Activated T-cell treated with anti-CD3 and anti-CD28 coated beads, Interleukin-2, amount 50 U/mL, for 72 hours (primary cell): ENCODE measurements at regions not wholly inside any gene's neighbourhood (a gene's known extent, or its start where the extent isn't known, plus 50 kb on each side); places are given as distances from the start of the nearest gene placed in this dataset.

Source experiments
- ATAC-seq, 2 donors: fragments of 150-1000 bp; cut with Tn5 transposase; replicated peaks in 1 of 2; 2 replicates each; pipeline ENCODE4 v1.10.0; 2021; ENCODE audit warnings: moderate library complexity in 2 of 2, mild to moderate bottlenecking in 1 of 2
- DNase-seq, 2 donors: peaks; one replicate each; pipeline ENCODE4 v3.0.0; 2021 to 2022; ENCODE audit warnings: mixed read lengths in 1 of 2
- H3K27ac Mint-ChIP-seq: one replicate; pipeline ENCODE4 v1.8.0; 2022; ENCODE audit warnings: mild to moderate bottlenecking, moderate library complexity, mixed read lengths
- H3K27me3 Mint-ChIP-seq: one replicate; pipeline ENCODE4 v1.8.0; 2022; ENCODE audit warnings: low read depth, mixed read lengths
- H3K36me3 Mint-ChIP-seq, 2 donors: one replicate each; pipeline ENCODE4 v1.8.0; 2022; ENCODE audit warnings: mixed read lengths in 2 of 2, mild to moderate bottlenecking in 1 of 2; ENCODE audit not compliant: insufficient read depth in 2 of 2
- H3K4me1 Mint-ChIP-seq: one replicate; pipeline ENCODE4 v1.8.0; 2022; ENCODE audit warnings: low read depth, mixed read lengths
- H3K4me3 Mint-ChIP-seq, 2 donors: one replicate each; pipeline ENCODE4 v1.8.0; 2022; ENCODE audit warnings: mild to moderate bottlenecking in 2 of 2, mixed read lengths in 2 of 2, moderate library complexity in 2 of 2
- H3K9me3 Mint-ChIP-seq, 2 donors: one replicate each; pipeline ENCODE4 v1.8.0; 2022; ENCODE audit warnings: mixed read lengths in 2 of 2

DNA sequence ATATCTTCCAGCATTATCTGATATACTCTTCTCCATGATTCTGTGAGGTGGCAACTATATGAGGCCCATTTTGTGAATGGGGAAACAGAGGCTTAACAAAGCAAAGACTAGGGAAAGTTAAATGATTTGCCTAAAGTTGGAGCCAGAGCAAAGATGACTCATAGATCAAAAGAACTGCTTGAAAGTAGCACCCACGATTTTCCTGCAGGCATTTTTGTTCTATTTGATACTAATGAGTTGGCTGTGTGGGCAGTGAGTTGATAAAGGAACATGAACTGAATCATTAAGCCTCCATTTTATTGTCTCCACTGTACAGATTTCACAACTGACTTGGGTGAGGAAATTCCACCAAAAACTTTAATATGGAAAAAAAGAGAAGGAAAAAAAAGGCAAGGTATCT, 138.9 kb upstream of the IGFBP7 start:
- DNase-seq: no peak
- Mint-ChIP-seq H3K27ac (no peak overlapping the region), H3K4me1 (no peaks in the 10 kb centered on the region), H3K27me3 (no peaks in the 10 kb centered on the region), H3K36me3 (no peaks in the 10 kb centered on the region), H3K9me3 (no peaks in the 10 kb centered on the region), H3K4me3 (no peak overlapping the region)
- no peak for ATAC-seq

DNA sequence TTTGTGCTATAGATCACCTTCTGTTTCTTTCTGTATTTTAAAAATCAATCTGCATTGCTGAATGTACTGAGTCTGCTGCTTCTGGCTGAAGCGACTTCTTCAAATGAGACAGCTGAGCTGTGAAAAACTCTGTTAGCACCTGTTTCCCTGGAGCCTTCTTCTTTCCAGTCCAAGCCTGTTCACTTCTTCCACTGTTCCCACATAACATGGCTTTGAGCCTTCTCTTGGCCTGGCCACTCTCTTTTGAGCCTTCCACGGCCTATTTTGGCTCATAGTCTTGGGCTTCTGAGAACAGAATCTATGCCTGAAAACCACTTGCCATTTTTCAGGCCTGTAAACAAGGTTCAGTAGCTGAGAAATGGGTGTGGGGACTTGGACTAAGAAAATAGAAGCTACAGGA, 132.9 kb upstream of the IGFBP7 start:
- H3K4me1 Mint-ChIP-seq: no peaks in the 10 kb centered on the region
- no peak overlapping the region for H3K4me3 Mint-ChIP-seq
- ATAC-seq: no peak
- no peaks in the 10 kb centered on the region for H3K27me3 Mint-ChIP-seq
- no peaks in the 10 kb centered on the region for H3K36me3 Mint-ChIP-seq
- H3K9me3 Mint-ChIP-seq: no peaks in the 10 kb centered on the region
- no peak for DNase-seq
- no peak overlapping the region for H3K27ac Mint-ChIP-seq

DNA sequence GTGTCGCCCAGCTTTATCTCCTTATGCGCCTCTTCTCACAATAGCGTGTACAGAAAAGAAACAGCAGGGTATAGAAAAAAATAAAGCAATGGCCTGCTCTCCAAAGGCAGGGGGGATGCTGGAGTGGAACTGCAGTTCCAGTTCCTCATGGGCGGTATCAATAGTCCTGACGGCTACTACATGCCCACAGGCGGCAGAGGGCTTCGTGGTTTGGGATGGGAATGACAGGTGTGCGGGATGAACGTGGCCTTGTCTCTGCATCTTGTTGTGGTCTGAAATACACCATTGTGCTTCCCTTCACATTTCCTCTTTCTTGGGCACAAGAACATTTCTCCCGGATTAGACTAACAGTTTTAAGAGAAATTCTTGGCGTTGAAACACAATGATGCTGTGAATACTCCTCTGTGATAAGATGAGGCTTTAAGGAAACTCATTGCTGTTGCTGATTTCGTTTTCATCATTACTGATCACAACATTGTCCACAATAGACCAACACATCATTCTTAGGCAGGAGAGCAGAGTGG, 124.1 kb upstream of the IGFBP7 start:
- no peaks in the 10 kb centered on the region for H3K36me3 Mint-ChIP-seq

DNA sequence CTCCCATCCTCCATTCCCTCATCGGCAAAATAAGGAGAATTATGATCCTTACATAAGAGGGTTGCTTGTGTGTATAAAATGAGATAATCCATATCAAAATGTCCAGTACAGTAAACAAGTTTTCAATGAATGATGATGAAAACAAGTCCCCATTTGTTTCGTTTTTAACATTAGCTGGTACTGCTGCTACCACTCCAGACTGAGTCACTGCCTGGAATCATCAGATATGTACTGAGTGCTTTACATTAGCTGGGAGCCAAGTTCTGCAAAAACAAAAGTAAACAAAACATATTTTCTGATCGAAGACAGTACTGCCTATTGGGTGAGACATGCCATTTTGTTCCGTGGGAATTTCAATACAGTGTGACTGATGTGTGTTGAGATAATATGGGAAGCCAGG, 123.2 kb upstream of the IGFBP7 start:
- DNase-seq (no peak), ATAC-seq (no peak)
- Mint-ChIP-seq H3K9me3 (peaks cover 4% of the 10 kb centered on the region in 2 donors), H3K4me3 (no peak overlapping the region), H3K36me3 (no peaks in the 10 kb centered on the region), H3K4me1 (no peaks in the 10 kb centered on the region), H3K27me3 (no peaks in the 10 kb centered on the region), H3K27ac (no peak overlapping the region)

More for the DNA sequence above, 124.1 kb upstream of the IGFBP7 start:
- H3K27ac Mint-ChIP-seq: no peak overlapping the region
- H3K4me3 Mint-ChIP-seq: no peak overlapping the region
- ATAC-seq (no peak), DNase-seq (no peak)
- no peaks in the 10 kb centered on the region for H3K27me3 Mint-ChIP-seq
- no peaks in the 10 kb centered on the region for H3K4me1 Mint-ChIP-seq
- H3K9me3 Mint-ChIP-seq: peaks cover 4% of the 10 kb centered on the region in 2 donors

DNA sequence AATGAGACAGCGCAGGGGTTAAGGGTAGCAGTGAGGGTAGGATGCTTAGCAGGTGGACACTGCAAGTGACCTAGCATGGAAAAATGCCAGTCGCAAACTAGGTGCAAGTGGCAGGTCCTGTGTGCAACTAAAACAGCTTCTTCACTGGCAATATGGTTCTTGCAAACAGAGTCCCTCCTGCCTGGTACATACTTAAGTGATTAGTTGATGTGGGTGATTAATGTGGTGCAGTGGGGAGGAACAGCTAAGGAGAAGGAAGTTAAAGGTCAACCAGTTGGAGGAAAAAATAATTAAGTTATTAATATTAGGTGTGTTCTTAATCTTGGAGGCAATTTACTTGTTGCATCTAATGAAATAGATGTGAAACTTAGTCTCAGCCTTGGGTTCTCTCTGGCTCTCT, 121.6 kb upstream of the IGFBP7 start:
- ATAC-seq (no peak), DNase-seq (no peak)
- Mint-ChIP-seq H3K4me1 (no peaks in the 10 kb centered on the region), H3K36me3 (no peaks in the 10 kb centered on the region), H3K4me3 (no peak overlapping the region), H3K27ac (no peak overlapping the region), H3K9me3 (peaks cover 4 to 6% of the 10 kb centered on the region in 2 donors), H3K27me3 (no peaks in the 10 kb centered on the region)

DNA sequence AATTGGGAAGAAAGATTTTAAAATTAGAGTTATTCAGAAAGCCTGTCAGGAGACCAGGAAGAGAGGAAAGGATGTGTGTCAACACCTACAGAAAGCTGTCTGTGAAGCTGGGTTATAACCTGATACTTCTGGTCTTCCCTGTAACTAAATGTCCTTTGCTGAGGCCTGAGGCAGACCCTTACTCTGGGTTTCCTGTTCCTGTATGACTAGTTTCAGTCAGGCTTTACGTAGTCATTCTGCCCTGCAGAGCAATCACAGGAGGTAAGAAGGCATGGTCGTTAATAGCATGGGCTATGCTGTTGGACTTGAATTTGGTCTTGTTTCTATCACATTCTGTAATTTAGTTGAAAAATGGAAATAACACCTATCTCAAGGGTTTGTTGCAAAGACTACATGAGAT, 110.5 kb upstream of the IGFBP7 start:
- Mint-ChIP-seq H3K4me3 (no peak overlapping the region), H3K4me1 (no peaks in the 10 kb centered on the region), H3K27me3 (no peaks in the 10 kb centered on the region), H3K27ac (no peak overlapping the region), H3K36me3 (no peaks in the 10 kb centered on the region), H3K9me3 (no peaks in the 10 kb centered on the region)
- DNase-seq (no peak), ATAC-seq (no peak)

DNA sequence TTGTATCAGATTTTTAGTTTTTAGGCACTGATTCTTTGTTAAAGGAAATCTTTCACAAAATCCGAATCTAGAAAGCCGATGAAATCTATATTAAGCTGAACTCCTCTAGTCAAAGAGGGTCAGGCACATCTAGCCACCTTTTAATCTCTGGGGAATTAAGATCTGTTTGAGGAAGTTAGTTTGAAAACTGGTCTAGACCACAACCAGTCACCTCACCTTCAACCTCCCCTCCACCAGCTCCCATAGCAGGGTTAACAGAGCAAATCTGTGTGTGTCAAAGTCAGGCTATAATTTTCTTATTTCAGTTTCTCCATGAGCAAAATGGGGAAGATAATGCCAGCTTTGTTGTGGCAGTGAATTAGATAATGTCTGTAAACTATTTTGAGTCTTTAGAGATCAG, 110.0 kb upstream of the IGFBP7 start:
- no peaks in the 10 kb centered on the region for H3K4me1 Mint-ChIP-seq
- no peak for ATAC-seq
- no peaks in the 10 kb centered on the region for H3K27me3 Mint-ChIP-seq
- H3K4me3 Mint-ChIP-seq: no peak overlapping the region
- no peaks in the 10 kb centered on the region for H3K9me3 Mint-ChIP-seq
- H3K27ac Mint-ChIP-seq: no peak overlapping the region
- DNase-seq: no peak
- no peaks in the 10 kb centered on the region for H3K36me3 Mint-ChIP-seq

DNA sequence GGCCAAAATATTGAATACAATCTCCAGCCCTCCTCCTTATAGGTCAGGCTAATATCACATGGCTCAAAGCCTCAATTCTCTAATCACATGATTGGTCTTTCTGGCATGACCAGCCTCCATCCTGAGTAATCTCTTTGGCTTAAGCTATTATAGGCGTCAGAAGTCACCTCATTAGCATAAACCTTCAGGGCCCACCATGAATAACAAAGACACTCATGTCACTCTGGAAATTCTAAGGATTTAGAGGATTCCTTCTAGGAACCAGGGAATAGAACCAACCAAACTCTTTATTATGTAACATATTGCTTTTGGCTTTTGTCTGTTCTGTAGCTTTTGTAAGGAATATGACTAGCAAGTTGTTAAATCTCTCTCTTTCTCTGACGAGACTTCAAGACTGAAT, 109.2 kb upstream of the IGFBP7 start:
- no peaks in the 10 kb centered on the region for H3K4me1 Mint-ChIP-seq
- H3K9me3 Mint-ChIP-seq: no peaks in the 10 kb centered on the region
- H3K27me3 Mint-ChIP-seq: no peaks in the 10 kb centered on the region
- no peak for ATAC-seq
- no peak overlapping the region for H3K4me3 Mint-ChIP-seq
- H3K36me3 Mint-ChIP-seq: no peaks in the 10 kb centered on the region
- no peak overlapping the region for H3K27ac Mint-ChIP-seq
- no peak for DNase-seq

DNA sequence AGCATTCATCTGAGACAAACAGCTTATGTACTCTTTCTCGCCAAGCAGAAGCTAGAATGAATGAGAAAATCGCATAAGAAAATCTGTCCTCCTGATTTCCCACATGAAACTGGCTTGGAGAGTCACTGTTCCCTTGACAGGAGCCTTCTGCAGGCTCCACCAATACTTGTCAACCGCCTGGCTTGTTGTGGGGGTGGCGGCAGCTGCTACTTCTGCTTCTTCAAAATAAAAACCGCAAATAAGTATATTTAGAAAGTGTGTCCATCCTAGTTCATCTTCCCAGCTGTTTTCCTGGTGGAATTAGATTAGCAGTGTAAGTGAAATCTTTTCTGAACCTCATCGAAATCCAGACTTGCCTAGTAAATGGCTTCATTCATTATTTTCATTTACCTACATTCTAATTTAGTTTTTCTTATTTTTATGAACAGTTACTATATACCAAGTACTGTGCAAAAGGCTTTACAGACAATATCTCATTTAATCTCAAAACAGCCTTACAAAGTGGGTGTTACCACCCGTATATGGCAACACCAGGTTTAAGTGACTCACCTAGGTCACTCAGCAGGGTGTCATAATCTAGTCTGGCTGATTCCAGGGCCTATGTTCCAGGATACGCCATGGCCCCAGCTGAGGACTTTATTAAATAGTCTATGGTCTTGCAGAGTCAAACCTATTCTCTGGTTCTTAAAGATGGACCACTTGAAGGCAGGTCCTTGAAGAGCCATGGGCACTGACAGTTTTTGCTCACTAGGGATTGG, 104.6 kb upstream of the IGFBP7 start:
- no peaks in the 10 kb centered on the region for H3K27me3 Mint-ChIP-seq
- no peak for ATAC-seq
- no peak for DNase-seq
- no peak overlapping the region for H3K4me3 Mint-ChIP-seq
- no peaks in the 10 kb centered on the region for H3K36me3 Mint-ChIP-seq
- no peaks in the 10 kb centered on the region for H3K4me1 Mint-ChIP-seq
- H3K9me3 Mint-ChIP-seq: no peaks in the 10 kb centered on the region
- H3K27ac Mint-ChIP-seq: no peak overlapping the region

DNA sequence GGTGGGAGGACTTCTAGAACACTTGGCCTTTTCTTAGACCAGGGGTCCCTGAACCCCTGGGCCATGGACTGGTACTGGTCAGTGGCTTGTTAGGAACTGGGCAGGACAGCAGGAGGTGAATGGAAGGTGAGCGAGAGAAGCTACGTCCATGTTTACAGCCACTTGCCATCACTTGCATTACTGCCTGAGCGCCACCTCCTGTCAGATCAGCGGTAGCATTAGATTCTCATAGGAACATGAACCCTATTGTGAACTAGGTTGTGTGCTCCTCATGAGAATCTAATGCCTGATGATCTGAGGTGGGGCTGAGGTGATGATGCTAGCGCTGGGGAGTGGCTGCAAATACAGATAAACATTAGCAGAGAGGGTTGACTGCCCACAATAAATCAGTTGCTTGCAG, 100.9 kb upstream of the IGFBP7 start:
- Mint-ChIP-seq H3K36me3 (no peaks in the 10 kb centered on the region), H3K9me3 (no peaks in the 10 kb centered on the region), H3K27ac (no peak overlapping the region), H3K27me3 (peaks cover 9% of the 10 kb centered on the region), H3K4me3 (no peak overlapping the region), H3K4me1 (no peaks in the 10 kb centered on the region)
- ATAC-seq (no peak), DNase-seq (no peak)

DNA sequence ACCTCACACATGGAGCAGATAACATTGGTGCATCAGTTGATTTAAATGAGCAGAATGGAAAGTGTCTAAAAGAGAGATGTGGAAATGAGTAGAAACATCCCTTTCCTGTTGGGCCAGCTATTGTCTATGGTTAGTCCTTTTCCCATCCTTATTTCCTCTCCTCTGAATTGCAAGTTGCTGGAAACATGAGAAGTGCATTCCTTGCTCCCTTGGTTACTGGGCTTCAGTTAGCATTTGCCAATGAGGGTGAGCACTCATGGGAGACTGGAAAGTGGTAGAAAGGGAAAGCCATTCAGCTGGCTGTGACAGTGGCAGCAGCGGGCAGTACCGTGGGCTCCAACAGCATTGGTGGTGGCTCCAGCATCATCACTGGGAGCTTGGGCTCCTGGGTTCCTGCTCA, 96.0 kb upstream of the IGFBP7 start:
- ATAC-seq (no peak), DNase-seq (no peak)
- Mint-ChIP-seq H3K27me3 (peaks cover 15% of the 10 kb centered on the region), H3K27ac (no peak overlapping the region), H3K4me3 (no peak overlapping the region), H3K9me3 (no peaks in the 10 kb centered on the region), H3K4me1 (no peaks in the 10 kb centered on the region), H3K36me3 (no peaks in the 10 kb centered on the region)

DNA sequence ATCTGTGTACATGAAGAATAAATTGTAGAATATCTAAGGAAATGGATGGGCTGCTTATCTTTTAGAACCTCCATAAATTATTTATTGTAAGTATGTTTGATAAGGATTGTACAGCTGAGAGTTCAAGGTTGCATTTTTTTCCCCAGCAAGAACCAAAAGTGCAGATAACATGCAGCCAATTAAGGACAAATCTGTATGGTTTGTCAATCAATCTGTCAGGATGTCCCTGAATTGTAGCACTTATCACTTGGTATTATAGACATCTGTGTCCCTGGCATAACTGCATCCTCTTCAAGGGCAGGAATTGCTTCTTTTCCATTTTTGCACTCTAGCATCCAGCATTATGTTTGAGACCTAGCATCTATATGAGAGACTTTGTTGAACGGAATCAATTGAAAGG, 95.4 kb upstream of the IGFBP7 start:
- DNase-seq (no peak), ATAC-seq (no peak)
- no peaks in the 10 kb centered on the region for H3K36me3 Mint-ChIP-seq
- H3K9me3 Mint-ChIP-seq: no peaks in the 10 kb centered on the region
- H3K4me3 Mint-ChIP-seq: no peak overlapping the region
- peaks cover 15% of the 10 kb centered on the region for H3K27me3 Mint-ChIP-seq
- H3K4me1 Mint-ChIP-seq: no peaks in the 10 kb centered on the region
- H3K27ac Mint-ChIP-seq: no peak overlapping the region

DNA sequence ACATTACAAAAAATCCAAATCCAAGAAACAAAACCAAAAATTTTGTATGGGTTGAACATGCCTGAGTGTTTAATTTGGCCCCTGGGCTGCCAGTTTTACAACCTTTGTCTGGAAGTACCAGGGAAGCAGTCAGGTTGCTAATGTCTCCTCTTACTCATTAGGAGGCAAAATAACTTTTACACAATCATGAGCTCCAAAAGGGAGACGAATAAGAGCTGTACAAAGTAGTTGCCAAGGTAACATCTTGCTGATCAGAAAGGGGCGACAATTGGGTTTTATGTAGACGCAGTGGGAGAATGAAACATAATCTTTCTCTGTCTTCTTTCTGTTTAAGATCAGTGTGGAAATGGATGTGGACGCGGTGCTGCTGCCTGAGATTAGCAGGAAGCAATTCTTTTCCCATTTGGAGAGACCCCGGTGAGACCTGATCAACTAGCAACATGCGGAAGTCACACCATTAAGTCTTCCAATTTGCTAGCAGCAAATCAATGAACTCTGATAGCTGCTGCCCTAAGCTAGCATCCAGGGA, 90.7 kb upstream of the IGFBP7 start:
- no peak for DNase-seq
- no peaks in the 10 kb centered on the region for H3K4me1 Mint-ChIP-seq
- no peak overlapping the region for H3K4me3 Mint-ChIP-seq
- H3K36me3 Mint-ChIP-seq: no peaks in the 10 kb centered on the region
- no peak overlapping the region for H3K27ac Mint-ChIP-seq
- H3K9me3 Mint-ChIP-seq: no peaks in the 10 kb centered on the region
- H3K27me3 Mint-ChIP-seq: peaks cover 22% of the 10 kb centered on the region
- no peak for ATAC-seq

DNA sequence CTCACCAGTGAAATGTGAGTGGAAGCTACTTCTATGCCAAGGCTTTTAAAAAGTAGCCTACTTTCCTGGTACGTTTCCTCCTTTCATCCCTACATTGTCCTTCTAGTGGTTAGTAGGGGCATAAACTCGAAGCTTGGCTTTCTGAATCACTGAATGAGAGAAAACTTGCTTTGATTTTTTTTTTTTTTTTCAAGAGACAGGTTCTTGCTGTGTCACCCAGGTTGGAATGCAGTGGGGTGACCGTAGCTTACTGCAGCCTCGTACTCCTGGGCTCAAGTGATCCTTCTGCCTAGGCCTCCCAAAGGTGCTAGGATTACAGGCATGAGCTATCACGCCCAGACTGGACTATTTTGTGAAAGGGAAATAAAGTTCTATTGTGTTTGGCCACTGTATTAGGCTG, 89.1 kb upstream of the IGFBP7 start:
- Mint-ChIP-seq H3K36me3 (no peaks in the 10 kb centered on the region), H3K27me3 (peaks cover 21% of the 10 kb centered on the region), H3K4me3 (no peak overlapping the region), H3K9me3 (no peaks in the 10 kb centered on the region), H3K4me1 (no peaks in the 10 kb centered on the region), H3K27ac (no peak overlapping the region)
- ATAC-seq: no peak
- DNase-seq: no peak
